GM12878 (cell line): ENCODE measurements at regions not wholly inside any gene's neighbourhood (a gene's known extent, or its start where the extent isn't known, plus 50 kb on each side); places are given as distances from the start of the nearest gene placed in this dataset.
A peak's percentile ranks its signal among the peaks of the same experiment; 100 is the strongest.

Source experiments
- ASH2L ChIP-seq: fragments of 300-600, 200-600 bp; sonication (generic); IDR thresholded peaks from 2 replicates; pipeline ENCODE4 v1.6.1; 2017; ENCODE audit warnings: low read depth, mild to moderate bottlenecking, borderline replicate concordance
- BCL11A ChIP-seq: IDR thresholded peaks from 2 replicates; pipeline ENCODE4 v1.6.1; 2011; ENCODE audit warnings: low read depth, low read length
- CBX3 ChIP-seq: fragments of 200-600 bp; sonication (generic); IDR thresholded peaks from 2 replicates; pipeline ENCODE4 v1.6.1; 2016; ENCODE audit warnings: low read depth, borderline replicate concordance
- EP300 ChIP-seq, 2 experiments: fragments of 150-350 bp in 1 of 2; IDR thresholded peaks; 2 replicates each; pipeline ENCODE4 v1.6.1; 2011 to 2012; ENCODE audit warnings: low read depth in 2 of 2, low read length in 2 of 2, borderline replicate concordance in 1 of 2, improper control_type of control experiment in 1 of 2, inconsistent platforms in 1 of 2; ENCODE audit not compliant: control insufficient read depth in 1 of 2
- ETV6 ChIP-seq, 2 experiments: fragments of 450-650 bp in 1 of 2; IDR thresholded peaks in 1 of 2; conservative IDR thresholded peaks in 1 of 2; 2 replicates each; pipeline ENCODE4 v1.6.1; 2014; ENCODE audit warnings: antibody characterized with exemption in 1 of 2, borderline replicate concordance in 1 of 2, low read depth in 1 of 2, mild to moderate bottlenecking in 1 of 2, moderate library complexity in 1 of 2
- EZH2 ChIP-seq: IDR thresholded peaks from 2 replicates; pipeline ENCODE4 v1.6.1; 2012; ENCODE audit warnings: low read depth, mild to moderate bottlenecking, control low read depth, inconsistent platforms, low read length, borderline replicate concordance; ENCODE audit not compliant: control insufficient read depth
- HDAC6 ChIP-seq: fragments of 200-600 bp; sonication (generic); IDR thresholded peaks from one replicate; pipeline ENCODE4 v1.8.0; 2017; ENCODE audit warnings: antibody characterized with exemption; ENCODE audit not compliant: unreplicated experiment
- HDGF ChIP-seq: fragments of 450-650 bp; IDR thresholded peaks from 2 replicates; pipeline ENCODE4 v1.6.1; 2016; ENCODE audit warnings: antibody characterized with exemption
- LARP7 ChIP-seq: fragments of 450-650 bp; IDR thresholded peaks from 2 replicates; pipeline ENCODE4 v1.6.1; 2017; ENCODE audit warnings: mild to moderate bottlenecking
- PAX5 ChIP-seq: IDR thresholded peaks from 2 replicates; pipeline ENCODE4 v1.6.1; 2011; ENCODE audit warnings: low read depth, low read length, borderline replicate concordance
- POLR2A ChIP-seq: IDR thresholded peaks from 2 replicates; pipeline ENCODE4 v1.6.1; 2011; ENCODE audit warnings: low read depth, mild to moderate bottlenecking, low read length
- RBBP5 ChIP-seq: fragments of 200-600 bp; sonication (generic); conservative IDR thresholded peaks from 2 replicates; pipeline ENCODE4 v1.6.1; 2016
- RELA ChIP-seq: fragments of 450-650 bp; IDR thresholded peaks from 2 replicates; pipeline ENCODE4 v1.8.0; 2014; ENCODE audit warnings: borderline replicate concordance; ENCODE audit not compliant: partially characterized antibody
- SP1 ChIP-seq: IDR thresholded peaks from one replicate; pipeline ENCODE4 v1.6.1; 2011; ENCODE audit warnings: low read depth, low read length
- SREBF2 ChIP-seq: IDR thresholded peaks from 2 replicates; pipeline ENCODE4 v1.6.1; 2012; ENCODE audit warnings: mild to moderate bottlenecking, low read length
- SRF ChIP-seq, 2 experiments: IDR thresholded peaks; 2 replicates each; pipeline ENCODE4 v1.6.1; 2011; ENCODE audit warnings: low read depth in 2 of 2, low read length in 2 of 2, mild to moderate bottlenecking in 1 of 2, moderate library complexity in 1 of 2
- SUZ12 ChIP-seq: fragments of 200-600 bp; sonication (generic); IDR thresholded peaks from one replicate; pipeline ENCODE4 v1.6.1; 2018; ENCODE audit warnings: antibody characterized with exemption, mild to moderate bottlenecking; ENCODE audit not compliant: unreplicated experiment
- ZNF207 ChIP-seq: fragments of 450-650 bp; IDR thresholded peaks from 2 replicates; pipeline ENCODE4 v1.6.1; 2014; ENCODE audit warnings: antibody characterized with exemption, mild to moderate bottlenecking, borderline replicate concordance
- ZNF592 ChIP-seq: fragments of 450-650 bp; IDR thresholded peaks from 2 replicates; pipeline ENCODE4 v1.6.1; 2017; ENCODE audit warnings: mild to moderate bottlenecking, moderate library complexity
- TF ChIP-seq, protein P1 (sequence below): IDR thresholded peaks from 2 replicates; pipeline ENCODE4 v1.6.1; 2012; ENCODE audit warnings: low read depth, low read length, improper control_type of control experiment
- TF ChIP-seq, protein P2 (sequence below): IDR thresholded peaks from 2 replicates; pipeline ENCODE4 v1.6.1; 2012; ENCODE audit warnings: mild to moderate bottlenecking, low read depth, low read length
- TF ChIP-seq, protein P3 (sequence below): IDR thresholded peaks from 2 replicates; pipeline ENCODE4 v1.6.1; 2012; ENCODE audit warnings: low read depth, low read length, improper control_type of control experiment
- TF ChIP-seq, protein P4 (sequence below): fragments of 450-650 bp; IDR thresholded peaks from 2 replicates; pipeline ENCODE4 v1.6.1; 2014; ENCODE audit warnings: mild to moderate bottlenecking

GRCh38 chr6:126180585-126180984, 159.3 kb upstream of the CENPW start (continued):
- TF ChIP-seq, protein P1, sequence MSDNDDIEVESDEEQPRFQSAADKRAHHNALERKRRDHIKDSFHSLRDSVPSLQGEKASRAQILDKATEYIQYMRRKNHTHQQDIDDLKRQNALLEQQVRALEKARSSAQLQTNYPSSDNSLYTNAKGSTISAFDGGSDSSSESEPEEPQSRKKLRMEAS = no peak
- TF ChIP-seq, protein P2, sequence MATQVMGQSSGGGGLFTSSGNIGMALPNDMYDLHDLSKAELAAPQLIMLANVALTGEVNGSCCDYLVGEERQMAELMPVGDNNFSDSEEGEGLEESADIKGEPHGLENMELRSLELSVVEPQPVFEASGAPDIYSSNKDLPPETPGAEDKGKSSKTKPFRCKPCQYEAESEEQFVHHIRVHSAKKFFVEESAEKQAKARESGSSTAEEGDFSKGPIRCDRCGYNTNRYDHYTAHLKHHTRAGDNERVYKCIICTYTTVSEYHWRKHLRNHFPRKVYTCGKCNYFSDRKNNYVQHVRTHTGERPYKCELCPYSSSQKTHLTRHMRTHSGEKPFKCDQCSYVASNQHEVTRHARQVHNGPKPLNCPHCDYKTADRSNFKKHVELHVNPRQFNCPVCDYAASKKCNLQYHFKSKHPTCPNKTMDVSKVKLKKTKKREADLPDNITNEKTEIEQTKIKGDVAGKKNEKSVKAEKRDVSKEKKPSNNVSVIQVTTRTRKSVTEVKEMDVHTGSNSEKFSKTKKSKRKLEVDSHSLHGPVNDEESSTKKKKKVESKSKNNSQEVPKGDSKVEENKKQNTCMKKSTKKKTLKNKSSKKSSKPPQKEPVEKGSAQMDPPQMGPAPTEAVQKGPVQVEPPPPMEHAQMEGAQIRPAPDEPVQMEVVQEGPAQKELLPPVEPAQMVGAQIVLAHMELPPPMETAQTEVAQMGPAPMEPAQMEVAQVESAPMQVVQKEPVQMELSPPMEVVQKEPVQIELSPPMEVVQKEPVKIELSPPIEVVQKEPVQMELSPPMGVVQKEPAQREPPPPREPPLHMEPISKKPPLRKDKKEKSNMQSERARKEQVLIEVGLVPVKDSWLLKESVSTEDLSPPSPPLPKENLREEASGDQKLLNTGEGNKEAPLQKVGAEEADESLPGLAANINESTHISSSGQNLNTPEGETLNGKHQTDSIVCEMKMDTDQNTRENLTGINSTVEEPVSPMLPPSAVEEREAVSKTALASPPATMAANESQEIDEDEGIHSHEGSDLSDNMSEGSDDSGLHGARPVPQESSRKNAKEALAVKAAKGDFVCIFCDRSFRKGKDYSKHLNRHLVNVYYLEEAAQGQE = no peak
- TF ChIP-seq BCL11A = no peak
- TF ChIP-seq SUZ12 = no peak
- TF ChIP-seq ETV6 (conservative IDR thresholded peaks at IDR 0.05 in 1 of 2, IDR thresholded peaks at IDR 0.05 in 1 of 2; ENCODE audit: borderline replicate concordance in 1 of 2, low read depth in 1 of 2) = no peak
- no peak for TF ChIP-seq ZNF592
- TF ChIP-seq LARP7 = no peak
- no peak for TF ChIP-seq ZNF207
- no peak for TF ChIP-seq POLR2A
- no peak for TF ChIP-seq RELA
- no peak for TF ChIP-seq HDAC6
- no peak for TF ChIP-seq EZH2
- no peak for TF ChIP-seq SP1
- no peak for TF ChIP-seq PAX5
- peak in 1 of 2 experiments; percentile 56; a peak in 1 of 4 replicates for TF ChIP-seq EP300 (IDR thresholded peaks at IDR 0.05; ENCODE audit: borderline replicate concordance in 1 of 2, control insufficient read depth in 1 of 2, low read depth in 2 of 2, low read length in 2 of 2)
- TF ChIP-seq, protein P3, sequence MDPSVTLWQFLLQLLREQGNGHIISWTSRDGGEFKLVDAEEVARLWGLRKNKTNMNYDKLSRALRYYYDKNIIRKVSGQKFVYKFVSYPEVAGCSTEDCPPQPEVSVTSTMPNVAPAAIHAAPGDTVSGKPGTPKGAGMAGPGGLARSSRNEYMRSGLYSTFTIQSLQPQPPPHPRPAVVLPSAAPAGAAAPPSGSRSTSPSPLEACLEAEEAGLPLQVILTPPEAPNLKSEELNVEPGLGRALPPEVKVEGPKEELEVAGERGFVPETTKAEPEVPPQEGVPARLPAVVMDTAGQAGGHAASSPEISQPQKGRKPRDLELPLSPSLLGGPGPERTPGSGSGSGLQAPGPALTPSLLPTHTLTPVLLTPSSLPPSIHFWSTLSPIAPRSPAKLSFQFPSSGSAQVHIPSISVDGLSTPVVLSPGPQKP = no peak
- TF ChIP-seq ASH2L = no peak
- TF ChIP-seq SRF (IDR thresholded peaks at IDR 0.05; ENCODE audit: low read depth in 2 of 2, low read length in 2 of 2) = no peak
- TF ChIP-seq, protein P4, sequence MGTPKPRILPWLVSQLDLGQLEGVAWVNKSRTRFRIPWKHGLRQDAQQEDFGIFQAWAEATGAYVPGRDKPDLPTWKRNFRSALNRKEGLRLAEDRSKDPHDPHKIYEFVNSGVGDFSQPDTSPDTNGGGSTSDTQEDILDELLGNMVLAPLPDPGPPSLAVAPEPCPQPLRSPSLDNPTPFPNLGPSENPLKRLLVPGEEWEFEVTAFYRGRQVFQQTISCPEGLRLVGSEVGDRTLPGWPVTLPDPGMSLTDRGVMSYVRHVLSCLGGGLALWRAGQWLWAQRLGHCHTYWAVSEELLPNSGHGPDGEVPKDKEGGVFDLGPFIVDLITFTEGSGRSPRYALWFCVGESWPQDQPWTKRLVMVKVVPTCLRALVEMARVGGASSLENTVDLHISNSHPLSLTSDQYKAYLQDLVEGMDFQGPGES = no peak
- no peak for TF ChIP-seq HDGF
- no peak for TF ChIP-seq CBX3
- no peak for TF ChIP-seq RBBP5
- TF ChIP-seq SREBF2 = no peak
